GM12878 (cell line): ENCODE measurements at regions not wholly inside any gene's neighbourhood (a gene's known extent, or its start where the extent isn't known, plus 50 kb on each side); places are given as distances from the start of the nearest gene placed in this dataset.

Experiments
- ATAC-seq: fragments of 200-7000 bp; cut with Tn5 transposase; 3 replicates; pipeline ENCODE4 v1.9.1; 2020; ENCODE audit warnings: mild to moderate bottlenecking, moderate library complexity
- BruUV-seq: library from RNA; stranded (reverse); fragments of 400-500 nt; replicated peaks from 2 replicates; lab custom pipeline; 2021; lab: Mats Ljungman, UMichigan
- CTCF ChIA-PET: fragments of 300-600 bp; sonication (Branson Sonifier 250); formaldehyde crosslinking; extraction: SDS; loops from one replicate; lab custom pipeline; 2021; ENCODE audit warnings: inconsistent platforms; lab: Yijun Ruan, JAX
- POLR2A ChIA-PET: fragments of 350-600 bp; formaldehyde crosslinking; extraction: SDS; loops from one replicate; lab custom pipeline; 2021; ENCODE audit warnings: inconsistent platforms; lab: Charles Lee
- RAD21 ChIA-PET: fragments of 300-600 bp; sonication (Branson Sonifier 250); formaldehyde crosslinking; loops from one replicate; lab custom pipeline; 2023; ENCODE audit warnings: antibody characterized with exemption; ENCODE audit not compliant: unreplicated experiment; lab: Charles Lee
- SMC1A ChIA-PET: fragments of 300-600 bp; sonication (Branson Sonifier 250); formaldehyde crosslinking; loops from one replicate; lab custom pipeline; 2023; ENCODE audit not compliant: unreplicated experiment, uncharacterized antibody; lab: Charles Lee
- DNase-seq: peaks from one replicate; pipeline ENCODE4 v3.0.0-alpha.2; 2011; ENCODE audit warnings: low read depth, low spot score
- FAIRE-seq: peaks from 3 replicates; lab custom pipeline; 2011; peaks lifted over from hg19 to GRCh38; lab: Jason Lieb, UNC
- H2AFZ ChIP-seq: 2 replicates; pipeline ENCODE4 v1.6.0; 2011; ENCODE audit warnings: low read depth, low read length, control low read depth; ENCODE audit not compliant: control insufficient read depth
- H3K27ac ChIP-seq: 2 replicates; pipeline ENCODE4 v1.5.1; 2011; ENCODE audit warnings: control low read depth; ENCODE audit not compliant: control insufficient read depth, insufficient read depth
- H3K27me3 ChIP-seq, 2 experiments: replicated peaks in 1 of 2; 2 replicates each; pipeline versions ENCODE4 v1.6.0 to v1.6.1; 2011; ENCODE audit warnings: low read length in 1 of 2; ENCODE audit not compliant: control insufficient read depth in 2 of 2, insufficient read depth in 2 of 2
- H3K36me3 ChIP-seq, 2 experiments: 2 replicates each; pipeline ENCODE4 v1.5.1; 2011; ENCODE audit warnings: low read length in 1 of 2; ENCODE audit not compliant: control insufficient read depth in 2 of 2, insufficient read depth in 2 of 2
- H3K4me1 ChIP-seq: 2 replicates; pipeline ENCODE4 v1.6.1; 2011; ENCODE audit warnings: mild to moderate bottlenecking, low read length, moderate library complexity, mixed read lengths; ENCODE audit not compliant: control insufficient read depth, insufficient read depth
- H3K4me2 ChIP-seq: 2 replicates; pipeline ENCODE4 v1.6.0; 2011; ENCODE audit warnings: control low read depth; ENCODE audit not compliant: control insufficient read depth, insufficient read depth
- H3K4me3 ChIP-seq: fragments of 200-600 bp; sonication (generic); 2 replicates; pipeline ENCODE4 v1.5.1; 2016
- H3K79me2 ChIP-seq: 2 replicates; pipeline ENCODE4 v1.6.0; 2011; ENCODE audit warnings: low read length; ENCODE audit not compliant: control insufficient read depth, insufficient read depth
- H3K9ac ChIP-seq: 2 replicates; pipeline ENCODE4 v1.8.0; 2011; ENCODE audit warnings: low read length, control low read depth, mixed read lengths; ENCODE audit not compliant: control insufficient read depth, insufficient read depth
- H3K9me3 ChIP-seq: replicated peaks from 3 replicates; pipeline ENCODE4 v1.5.1; 2011; ENCODE audit warnings: mild to moderate bottlenecking, low read length; ENCODE audit not compliant: control insufficient read depth, insufficient read depth
- H4K20me1 ChIP-seq: 2 replicates; pipeline ENCODE4 v1.6.0; 2011; ENCODE audit not compliant: control insufficient read depth, insufficient read depth
- CHD1 ChIP-seq: IDR thresholded peaks from 2 replicates; pipeline ENCODE4 v1.6.1; 2012; ENCODE audit warnings: low read depth, low read length, improper control_type of control experiment
- ESRRA ChIP-seq: IDR thresholded peaks from 2 replicates; pipeline ENCODE4 v1.6.1; 2012; ENCODE audit warnings: mild to moderate bottlenecking, low read length, improper control_type of control experiment
- RBBP5 ChIP-seq: fragments of 200-600 bp; sonication (generic); conservative IDR thresholded peaks from 2 replicates; pipeline ENCODE4 v1.6.1; 2016
- SMAD1 ChIP-seq: fragments of 450-650 bp; IDR thresholded peaks from 2 replicates; pipeline ENCODE4 v1.6.1; 2018; ENCODE audit warnings: mild to moderate bottlenecking, low read depth; ENCODE audit not compliant: partially characterized antibody
- SREBF1 ChIP-seq: IDR thresholded peaks from 2 replicates; pipeline ENCODE4 v1.6.1; 2012; ENCODE audit warnings: mild to moderate bottlenecking, low read length
- WRNIP1 ChIP-seq: IDR thresholded peaks from 2 replicates; pipeline ENCODE4 v1.6.1; 2011; ENCODE audit warnings: low read depth, low read length, improper control_type of control experiment, borderline replicate concordance
- WGBS: methylation state at CpG from one replicate; pipeline ENCODE4 v1.1.6; 2016; ENCODE audit warnings: low lambda C conversion rate; ENCODE audit not compliant: insufficient replicate concordance, insufficient coverage; ENCODE audit errors: missing lambda C conversion rate; 5-methylcytosine and 5-hydroxymethylcytosine counted together
- in situ Hi-C: fragments of 300-500 bp; cut with MboI; formaldehyde crosslinking; loops from 9 replicates; pipeline ENCODE4 v1.14.3; 2018; ENCODE audit warnings: mixed read lengths
- intact Hi-C: fragments of 100-400 bp; cut with micrococcal nuclease; formaldehyde crosslinking; loops from one replicate; pipeline ENCODE4 v1.14.2; 2022; ENCODE audit not compliant: unreplicated experiment

GRCh38 chr1:208977638-208978256 lies 605.8 kb upstream of the CAMK1G start:
- DNase-seq (no peak), ATAC-seq (no peak)
- H2AFZ ChIP-seq, result no peak overlapping the region
- no TSS peak for BruUV-seq
- ChIA-PET RAD21 (no interaction called here), SMC1A (no interaction called here), CTCF (no interaction called here), POLR2A (no interaction called here)
- no peaks in the 10 kb centered on the region for H4K20me1 ChIP-seq
- H3K79me2 ChIP-seq, result no peaks in the 10 kb centered on the region
- intact Hi-C loops, result no loop called here
- 32% methylated on average over 3 of the region's 3 CpGs for WGBS
- H3K9ac ChIP-seq, result no peak overlapping the region
- in situ Hi-C loops, result no loop called here
- H3K4me1 ChIP-seq, result no peaks in the 10 kb centered on the region
- H3K27me3 ChIP-seq, result no peaks in the 10 kb centered on the region; a peak in 1 of 4 replicates
- H3K4me3 ChIP-seq, result no peak overlapping the region
- no peak overlapping the region for H3K4me2 ChIP-seq
- TF ChIP-seq SREBF1 (no peak), RBBP5 (no peak), WRNIP1 (no peak), ESRRA (no peak)
- TF ChIP-seq, all 136 proteins: peak for 0
- no peak overlapping the region for H3K27ac ChIP-seq
- H3K9me3 ChIP-seq, result no peaks in the 10 kb centered on the region
- no peaks in the 10 kb centered on the region for H3K36me3 ChIP-seq
- FAIRE-seq, result no peak

GRCh38 chr1:208979776-208980175 lies 603.7 kb upstream of the CAMK1G start:
- CTCF ChIA-PET, result no interaction called here
- no peaks in the 10 kb centered on the region for H4K20me1 ChIP-seq
- RAD21 ChIA-PET, result no interaction called here
- 0% methylated on average over 1 of the region's 1 CpG for WGBS
- H3K9me3 ChIP-seq, result no peaks in the 10 kb centered on the region
- ATAC-seq (no peak), DNase-seq (no peak), FAIRE-seq (no peak)
- H3K36me3 ChIP-seq, result no peaks in the 10 kb centered on the region
- BruUV-seq, result no TSS peak
- no peak overlapping the region for H3K27ac ChIP-seq
- POLR2A ChIA-PET, result no interaction called here
- H3K79me2 ChIP-seq, result no peaks in the 10 kb centered on the region
- no peak overlapping the region for H3K4me3 ChIP-seq
- SMC1A ChIA-PET, result no interaction called here
- no peaks in the 10 kb centered on the region for H3K4me1 ChIP-seq
- no peaks in the 10 kb centered on the region; a peak in 1 of 4 replicates for H3K27me3 ChIP-seq
- H3K4me2 ChIP-seq, result no peak overlapping the region
- in situ Hi-C loops, result no loop called here
- intact Hi-C loops, result no loop called here
- no peak overlapping the region for H3K9ac ChIP-seq
- no peak overlapping the region for H2AFZ ChIP-seq
- no peak for TF ChIP-seq CHD1
- TF ChIP-seq SMAD1, result no peak
